Mucosa of stomach (tissue), 1 donor: ENCODE measurements at regions not wholly inside any gene's neighbourhood (a gene's known extent, or its start where the extent isn't known, plus 50 kb on each side); places are given as distances from the start of the nearest gene placed in this dataset.

Experiments used
- H3K27me3 ChIP-seq: one replicate; pipeline ENCODE4 v1.7.0; 2013; ENCODE audit warnings: mild to moderate bottlenecking, low read length; ENCODE audit not compliant: control insufficient read depth, insufficient read depth
- H3K36me3 ChIP-seq: one replicate; pipeline ENCODE4 v1.7.0; 2013; ENCODE audit warnings: low read length; ENCODE audit not compliant: control insufficient read depth, insufficient read depth
- H3K4me1 ChIP-seq: one replicate; pipeline ENCODE4 v1.7.0; 2013; ENCODE audit warnings: mild to moderate bottlenecking, low read length; ENCODE audit not compliant: control insufficient read depth, insufficient read depth
- H3K4me3 ChIP-seq: one replicate; pipeline ENCODE4 v1.7.0; 2013; ENCODE audit warnings: low read length
- H3K9ac ChIP-seq: one replicate; pipeline ENCODE4 v1.7.0; 2013; ENCODE audit warnings: mild to moderate bottlenecking, low read length, moderate library complexity
- H3K9me3 ChIP-seq: one replicate; pipeline ENCODE4 v1.7.0; 2013; ENCODE audit warnings: mild to moderate bottlenecking, low read length, moderate library complexity; ENCODE audit not compliant: control insufficient read depth
- donor health status: Pancreatic carcinoma.

DNA sequence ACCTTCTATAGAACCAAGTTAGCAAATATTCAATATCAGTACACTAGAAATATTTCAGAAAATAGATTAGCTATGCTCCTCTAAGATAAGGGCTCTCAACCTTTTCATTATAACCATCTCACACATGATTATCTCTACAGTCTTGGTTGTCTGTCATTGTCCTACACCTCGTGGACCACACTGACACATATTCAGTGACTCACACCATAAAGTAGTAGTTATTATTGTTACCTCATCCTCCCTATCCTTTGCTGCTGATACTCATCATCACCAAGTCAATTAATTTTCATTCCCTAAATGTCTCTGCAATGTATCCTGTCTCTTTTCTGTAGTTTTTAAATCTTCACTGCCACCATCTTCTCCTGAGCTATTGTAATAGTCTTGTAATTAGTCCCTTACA, 1309.2 kb upstream of the C9orf72 start:
- no peaks in the 10 kb centered on the region for H3K36me3 ChIP-seq
- no peaks in the 10 kb centered on the region for H3K9me3 ChIP-seq
- no peaks in the 10 kb centered on the region for H3K27me3 ChIP-seq
- no peak overlapping the region for H3K9ac ChIP-seq
- H3K4me1 ChIP-seq: no peaks in the 10 kb centered on the region
- H3K4me3 ChIP-seq: no peak overlapping the region

- Histone ChIP-seq H3K9me3 (no peaks in the 10 kb centered on the region), H3K36me3 (no peaks in the 10 kb centered on the region), H3K9ac (no peak overlapping the region), H3K4me3 (no peak overlapping the region), H3K4me1 (no peaks in the 10 kb centered on the region), H3K27me3 (no peaks in the 10 kb centered on the region)
Measured at GRCh38 chr9:28883234-28883633, 1310.0 kb upstream of the C9orf72 start.

DNA sequence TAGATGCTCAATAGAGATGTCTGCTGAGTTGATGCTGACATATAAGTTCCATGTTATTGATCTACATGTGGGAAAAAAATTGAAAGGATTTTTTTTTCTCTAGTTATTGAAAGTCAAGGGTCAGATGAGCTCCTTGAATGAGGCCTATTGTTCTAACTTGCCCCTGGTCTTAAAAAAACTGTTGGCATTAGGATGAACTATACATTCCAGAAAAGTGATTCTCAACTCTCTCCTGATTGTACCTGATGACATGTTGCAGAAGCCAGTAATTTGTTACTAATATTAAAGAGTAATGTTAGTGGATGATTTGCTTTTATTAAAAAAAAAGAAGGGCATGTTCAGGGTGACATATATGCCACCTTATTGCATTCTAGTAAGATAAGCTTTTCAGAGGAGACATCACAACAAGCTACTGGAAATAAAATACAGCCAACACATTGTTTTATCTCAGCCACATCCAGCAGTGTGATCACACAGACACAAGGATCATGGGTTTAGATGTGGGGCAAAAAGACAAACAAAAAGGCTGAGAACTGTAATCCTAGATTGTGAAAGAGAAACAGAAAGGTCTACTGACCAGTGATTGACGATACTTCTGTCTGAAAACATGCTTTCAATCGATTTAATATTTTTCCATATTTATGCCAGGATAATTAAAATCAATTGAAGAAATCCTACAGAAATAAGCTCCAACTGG, 1314.1 kb upstream of the C9orf72 start:
- no peaks in the 10 kb centered on the region for H3K27me3 ChIP-seq
- H3K4me1 ChIP-seq: no peaks in the 10 kb centered on the region
- no peak overlapping the region for H3K4me3 ChIP-seq
- no peaks in the 10 kb centered on the region for H3K9me3 ChIP-seq
- H3K36me3 ChIP-seq: no peaks in the 10 kb centered on the region
- no peak overlapping the region for H3K9ac ChIP-seq

- H3K9me3 ChIP-seq: no peaks in the 10 kb centered on the region
- H3K9ac ChIP-seq: no peak overlapping the region
- no peak overlapping the region for H3K4me3 ChIP-seq
- H3K4me1 ChIP-seq: no peaks in the 10 kb centered on the region
- H3K36me3 ChIP-seq: no peaks in the 10 kb centered on the region
- H3K27me3 ChIP-seq: no peaks in the 10 kb centered on the region
Measured at GRCh38 chr9:28888806-28889205, 1315.5 kb upstream of the C9orf72 start.

- no peaks in the 10 kb centered on the region for H3K9me3 ChIP-seq
- no peaks in the 10 kb centered on the region for H3K36me3 ChIP-seq
- no peaks in the 10 kb centered on the region for H3K4me1 ChIP-seq
- no peak overlapping the region for H3K9ac ChIP-seq
- no peak overlapping the region for H3K4me3 ChIP-seq
- no peaks in the 10 kb centered on the region for H3K27me3 ChIP-seq
Measured at GRCh38 chr9:28892538-28892937, 1319.3 kb upstream of the C9orf72 start.

DNA sequence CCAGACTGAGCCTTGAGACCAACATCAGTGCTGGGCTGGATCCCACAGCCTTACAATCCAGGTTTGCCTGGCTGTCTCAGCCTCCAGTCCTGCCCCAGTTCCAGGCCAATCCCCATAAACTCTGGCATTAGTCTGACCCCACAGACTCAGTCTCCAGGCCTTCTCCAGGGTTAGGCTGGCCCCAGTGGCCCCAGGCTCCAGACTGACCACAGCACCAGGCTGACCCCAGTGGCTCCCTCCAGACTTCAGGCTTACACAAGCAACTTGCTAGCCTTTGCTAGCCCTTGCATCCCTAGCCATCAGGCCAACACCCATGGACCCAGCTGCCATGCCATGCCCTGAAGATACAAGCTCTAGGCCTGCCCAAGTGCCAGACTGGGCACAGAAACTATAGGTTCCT, 1326.0 kb upstream of the C9orf72 start:
- no peaks in the 10 kb centered on the region for H3K4me1 ChIP-seq
- no peak overlapping the region for H3K9ac ChIP-seq
- H3K27me3 ChIP-seq: no peaks in the 10 kb centered on the region
- H3K4me3 ChIP-seq: no peak overlapping the region
- H3K9me3 ChIP-seq: no peaks in the 10 kb centered on the region
- H3K36me3 ChIP-seq: no peaks in the 10 kb centered on the region

- no peak overlapping the region for H3K9ac ChIP-seq
- no peaks in the 10 kb centered on the region for H3K36me3 ChIP-seq
- no peaks in the 10 kb centered on the region for H3K4me1 ChIP-seq
- H3K9me3 ChIP-seq: no peaks in the 10 kb centered on the region
- no peaks in the 10 kb centered on the region for H3K27me3 ChIP-seq
- no peak overlapping the region for H3K4me3 ChIP-seq
Measured at GRCh38 chr9:28899926-28900325, 1326.6 kb upstream of the C9orf72 start.

DNA sequence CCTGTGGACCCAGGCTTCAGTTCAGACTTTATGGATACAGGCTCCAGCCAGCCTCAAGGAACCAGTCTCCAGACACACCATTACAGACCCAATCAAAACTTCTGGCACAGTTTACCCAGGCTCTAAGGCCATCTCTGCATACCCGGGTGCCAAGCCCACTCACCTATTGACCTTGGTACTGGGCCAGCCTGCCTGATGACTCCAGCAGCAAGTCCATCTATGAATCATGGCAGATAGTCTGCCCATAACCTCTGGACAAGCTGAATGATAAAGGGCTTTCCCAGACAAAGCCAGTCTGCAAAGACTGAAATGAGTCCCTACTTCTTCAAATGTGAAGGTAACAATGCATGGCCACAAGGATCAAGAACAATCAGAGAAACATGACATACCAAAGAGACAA, 1327.1 kb upstream of the C9orf72 start:
- Histone ChIP-seq H3K4me3 (no peak overlapping the region), H3K9me3 (no peaks in the 10 kb centered on the region), H3K36me3 (no peaks in the 10 kb centered on the region), H3K9ac (no peak overlapping the region), H3K27me3 (no peaks in the 10 kb centered on the region), H3K4me1 (no peaks in the 10 kb centered on the region)

- Histone ChIP-seq H3K4me1 (no peaks in the 10 kb centered on the region), H3K36me3 (no peaks in the 10 kb centered on the region), H3K27me3 (no peaks in the 10 kb centered on the region), H3K9me3 (no peaks in the 10 kb centered on the region), H3K9ac (no peak overlapping the region), H3K4me3 (no peak overlapping the region)
Measured at GRCh38 chr9:28909526-28909925, 1336.2 kb upstream of the C9orf72 start.

DNA sequence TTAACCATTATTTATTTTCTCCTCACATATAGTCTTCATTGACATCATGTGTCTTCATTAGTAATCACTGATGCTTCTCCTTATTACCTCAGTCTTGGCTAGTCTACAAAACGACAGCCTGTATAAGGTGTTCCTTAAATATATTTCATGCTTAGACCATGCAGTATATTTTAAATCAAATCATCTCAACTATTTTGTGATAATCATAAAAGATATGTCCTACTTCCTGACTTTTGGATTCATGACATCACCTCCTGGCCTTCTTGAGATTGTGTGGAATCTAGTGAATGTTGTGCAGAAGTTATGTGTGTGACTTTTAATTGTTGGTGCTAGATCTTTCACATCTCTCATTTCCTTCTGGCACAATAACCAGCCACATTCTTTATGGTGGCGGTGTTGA, 1339.3 kb upstream of the C9orf72 start:
- no peak overlapping the region for H3K4me3 ChIP-seq

GRCh38 chr9:28915202-28915930, 1342.1 kb upstream of the C9orf72 start:
- H3K27me3 ChIP-seq: no peaks in the 10 kb centered on the region
- no peaks in the 10 kb centered on the region for H3K36me3 ChIP-seq
- no peak overlapping the region for H3K4me3 ChIP-seq
- no peaks in the 10 kb centered on the region for H3K4me1 ChIP-seq
- H3K9ac ChIP-seq: no peak overlapping the region
- no peaks in the 10 kb centered on the region for H3K9me3 ChIP-seq

More for the DNA sequence above, 1339.3 kb upstream of the C9orf72 start:
- Histone ChIP-seq H3K27me3 (no peaks in the 10 kb centered on the region), H3K36me3 (no peaks in the 10 kb centered on the region), H3K4me1 (no peaks in the 10 kb centered on the region), H3K9ac (no peak overlapping the region), H3K9me3 (no peaks in the 10 kb centered on the region)

DNA sequence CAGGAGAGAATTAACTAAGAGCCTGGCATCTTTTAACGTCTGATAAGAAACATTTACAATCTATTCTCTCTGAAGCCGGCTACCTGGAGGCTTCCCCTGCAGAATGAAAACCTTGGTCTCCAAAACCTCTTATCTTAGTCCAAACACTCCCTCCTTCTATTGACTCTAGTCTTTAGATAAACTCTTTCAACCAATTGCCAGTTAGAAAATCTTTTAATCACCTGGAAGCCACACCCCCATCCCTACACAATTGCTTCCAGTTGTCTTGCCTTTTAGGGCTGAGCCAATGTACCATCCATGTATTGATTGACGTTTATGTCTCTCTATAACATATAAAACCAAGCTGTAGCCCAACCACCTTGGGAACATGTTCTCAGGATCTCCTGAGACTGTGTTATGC, 1343.1 kb upstream of the C9orf72 start:
- Histone ChIP-seq H3K9me3 (no peaks in the 10 kb centered on the region), H3K4me3 (no peak overlapping the region), H3K36me3 (no peaks in the 10 kb centered on the region), H3K9ac (no peak overlapping the region), H3K27me3 (no peaks in the 10 kb centered on the region), H3K4me1 (no peaks in the 10 kb centered on the region)
